ENCODE measurements at regions not wholly inside any gene's neighbourhood (a gene's known extent, or its start where the extent isn't known, plus 50 kb on each side); places are given as distances from the start of the nearest gene placed in this dataset.

DNA sequence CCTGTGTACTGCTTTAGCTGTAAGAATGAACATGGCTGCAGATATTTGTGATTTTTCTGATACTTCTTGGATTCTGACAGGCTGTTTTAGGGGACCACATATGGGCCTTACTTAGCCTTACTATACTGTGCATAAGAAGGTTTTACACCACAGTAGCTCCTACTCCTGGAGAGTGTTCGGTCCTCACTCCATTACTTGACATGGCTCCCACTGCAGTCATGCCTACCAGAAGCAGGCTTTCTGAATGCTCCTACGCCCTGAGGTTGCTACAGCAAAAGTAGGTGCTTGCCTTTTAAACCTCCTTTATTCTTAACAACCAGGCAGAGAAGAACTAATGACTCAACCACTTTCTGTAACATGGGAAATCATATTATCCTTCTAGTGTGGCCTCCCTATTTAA, 125.2 kb upstream of the MAP2 start:
- no peak for TF ChIP-seq POLR2A (IDR thresholded peaks at IDR 0.05)
- TF ChIP-seq, protein P1, sequence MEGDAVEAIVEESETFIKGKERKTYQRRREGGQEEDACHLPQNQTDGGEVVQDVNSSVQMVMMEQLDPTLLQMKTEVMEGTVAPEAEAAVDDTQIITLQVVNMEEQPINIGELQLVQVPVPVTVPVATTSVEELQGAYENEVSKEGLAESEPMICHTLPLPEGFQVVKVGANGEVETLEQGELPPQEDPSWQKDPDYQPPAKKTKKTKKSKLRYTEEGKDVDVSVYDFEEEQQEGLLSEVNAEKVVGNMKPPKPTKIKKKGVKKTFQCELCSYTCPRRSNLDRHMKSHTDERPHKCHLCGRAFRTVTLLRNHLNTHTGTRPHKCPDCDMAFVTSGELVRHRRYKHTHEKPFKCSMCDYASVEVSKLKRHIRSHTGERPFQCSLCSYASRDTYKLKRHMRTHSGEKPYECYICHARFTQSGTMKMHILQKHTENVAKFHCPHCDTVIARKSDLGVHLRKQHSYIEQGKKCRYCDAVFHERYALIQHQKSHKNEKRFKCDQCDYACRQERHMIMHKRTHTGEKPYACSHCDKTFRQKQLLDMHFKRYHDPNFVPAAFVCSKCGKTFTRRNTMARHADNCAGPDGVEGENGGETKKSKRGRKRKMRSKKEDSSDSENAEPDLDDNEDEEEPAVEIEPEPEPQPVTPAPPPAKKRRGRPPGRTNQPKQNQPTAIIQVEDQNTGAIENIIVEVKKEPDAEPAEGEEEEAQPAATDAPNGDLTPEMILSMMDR (IDR thresholded peaks at IDR 0.05), result no peak
